IMR-90 (cell line): ENCODE measurements at regions not wholly inside any gene's neighbourhood (a gene's known extent, or its start where the extent isn't known, plus 50 kb on each side); places are given as distances from the start of the nearest gene placed in this dataset.

Source experiments
- ATAC-seq: fragments of 200-7000 bp; cut with Tn5 transposase; 2 replicates; pipeline ENCODE4 v1.9.1; 2020; ENCODE audit warnings: low read depth, mild to moderate bottlenecking, moderate library complexity
- BruUV-seq: library from RNA; stranded (reverse); fragments of 400-500 nt; replicated peaks from 2 replicates; lab custom pipeline; 2021; lab: Mats Ljungman, UMichigan
- CTCF ChIA-PET: fragments of 300-600 bp; formaldehyde crosslinking; extraction: SDS; loops from one replicate; lab custom pipeline; 2021; ENCODE audit warnings: antibody characterized with exemption; lab: Yijun Ruan, JAX
- POLR2A ChIA-PET: fragments of 300-600 bp; sonication (Branson Sonifier 250); formaldehyde crosslinking; loops from one replicate; lab custom pipeline; 2022; ENCODE audit warnings: antibody characterized with exemption; ENCODE audit not compliant: unreplicated experiment; lab: Charles Lee
- DNase-seq: peaks from one replicate; pipeline ENCODE4 v3.0.0; 2013
- H2AFZ ChIP-seq: replicated peaks from 2 replicates; pipeline ENCODE3; 2013; ENCODE audit warnings: low read length, mild to moderate bottlenecking; ENCODE audit not compliant: poor library complexity
- H2AK5ac ChIP-seq: 2 replicates; pipeline ENCODE4 v1.6.1; 2013; ENCODE audit warnings: low read depth, low read length, inconsistent platforms
- H2AK9ac ChIP-seq: replicated peaks from 2 replicates; pipeline ENCODE3; 2013; ENCODE audit warnings: mild to moderate bottlenecking, low read depth, low read length, moderate library complexity; ENCODE audit not compliant: poor library complexity
- H2BK120ac ChIP-seq: 2 replicates; pipeline ENCODE4 v1.6.1; 2013; ENCODE audit warnings: low read depth, low read length, inconsistent platforms
- H2BK15ac ChIP-seq: 3 replicates; pipeline ENCODE4 v1.6.1; 2013; ENCODE audit warnings: low read depth, low read length, inconsistent platforms
- H2BK20ac ChIP-seq: 2 replicates; pipeline ENCODE4 v1.6.1; 2013; ENCODE audit warnings: low read depth, mild to moderate bottlenecking, inconsistent platforms, low read length, moderate library complexity
- H2BK5ac ChIP-seq: 2 replicates; pipeline ENCODE4 v1.6.1; 2013; ENCODE audit warnings: mild to moderate bottlenecking, low read depth, low read length, inconsistent platforms; ENCODE audit not compliant: poor library complexity, severe bottlenecking
- H3K14ac ChIP-seq: replicated peaks from 2 replicates; pipeline ENCODE4 v1.6.1; 2013; ENCODE audit warnings: low read depth, low read length, inconsistent platforms
- H3K18ac ChIP-seq: 2 replicates; pipeline ENCODE4 v1.6.1; 2013; ENCODE audit warnings: low read depth, low read length, control low read depth
- H3K23ac ChIP-seq: 2 replicates; pipeline ENCODE4 v1.6.1; 2013; ENCODE audit warnings: low read depth, low read length, inconsistent platforms
- H3K27ac ChIP-seq: 2 replicates; pipeline ENCODE4 v1.5.1; 2013; ENCODE audit warnings: mild to moderate bottlenecking, control low read depth, low read length; ENCODE audit not compliant: insufficient read depth
- H3K27me3 ChIP-seq: 2 replicates; pipeline ENCODE4 v1.6.1; 2013; ENCODE audit warnings: low read length; ENCODE audit not compliant: control insufficient read depth, insufficient read depth
- H3K36me3 ChIP-seq: 2 replicates; pipeline ENCODE4 v1.6.1; 2013; ENCODE audit warnings: low read length, mixed read lengths; ENCODE audit not compliant: control insufficient read depth, insufficient read depth
- H3K4ac ChIP-seq: 2 replicates; pipeline ENCODE4 v1.6.1; 2013; ENCODE audit warnings: low read depth, low read length, inconsistent platforms
- H3K4me1 ChIP-seq: 2 replicates; pipeline ENCODE4 v1.6.1; 2013; ENCODE audit warnings: low read length, mixed read lengths; ENCODE audit not compliant: control insufficient read depth, insufficient read depth
- H3K4me2 ChIP-seq: 2 replicates; pipeline ENCODE4 v1.6.1; 2013; ENCODE audit warnings: low read depth, mild to moderate bottlenecking, control low read depth, low read length, moderate library complexity
- H3K4me3 ChIP-seq: 2 replicates; pipeline ENCODE4 v1.5.1; 2013; ENCODE audit warnings: low read depth, mild to moderate bottlenecking, control low read depth, low read length, moderate library complexity; ENCODE audit not compliant: insufficient read depth
- H3K56ac ChIP-seq: 2 replicates; pipeline ENCODE4 v1.6.1; 2013; ENCODE audit warnings: low read length, inconsistent platforms; ENCODE audit not compliant: insufficient read depth; ENCODE audit errors: extremely low read depth
- H3K79me1 ChIP-seq, 2 experiments: 2 replicates each; pipeline ENCODE4 v1.6.1; 2013; ENCODE audit warnings: low read length in 2 of 2, inconsistent platforms in 1 of 2, low read depth in 1 of 2
- H3K9ac ChIP-seq: 2 replicates; pipeline ENCODE4 v1.6.1; 2013; ENCODE audit warnings: low read depth, low read length, control low read depth
- H3K9me1 ChIP-seq: 2 replicates; pipeline ENCODE4 v1.6.1; 2013; ENCODE audit warnings: low read length, inconsistent platforms; ENCODE audit not compliant: insufficient read depth
- H3K9me3 ChIP-seq: 2 replicates; pipeline ENCODE4 v1.6.1; 2013; ENCODE audit warnings: low read length; ENCODE audit not compliant: control insufficient read depth, insufficient read depth
- H4K20me1 ChIP-seq: 2 replicates; pipeline ENCODE4 v1.6.1; 2013; ENCODE audit warnings: low read length, inconsistent platforms; ENCODE audit not compliant: insufficient read depth
- H4K5ac ChIP-seq: 2 replicates; pipeline ENCODE4 v1.6.1; 2013; ENCODE audit warnings: mild to moderate bottlenecking, low read depth, low read length, control low read depth
- H4K8ac ChIP-seq, 2 experiments: 2 replicates each; pipeline ENCODE4 v1.6.1; 2013; ENCODE audit warnings: low read depth in 2 of 2, low read length in 2 of 2, control low read depth in 1 of 2, inconsistent platforms in 1 of 2
- H4K91ac ChIP-seq: 2 replicates; pipeline ENCODE4 v1.6.1; 2013; ENCODE audit warnings: low read depth, low read length, inconsistent platforms; ENCODE audit not compliant: insufficient read depth
- BHLHE40 ChIP-seq: fragments of 150-350 bp; IDR thresholded peaks from 2 replicates; pipeline ENCODE4 v1.6.1; 2016; ENCODE audit warnings: mild to moderate bottlenecking, low read depth, low read length
- CEBPB ChIP-seq: IDR thresholded peaks from 2 replicates; pipeline ENCODE4 v1.6.1; 2012; ENCODE audit warnings: low read depth, low read length, improper control_type of control experiment
- FOS ChIP-seq: fragments of 150-350 bp; IDR thresholded peaks from 2 replicates; pipeline ENCODE4 v1.6.1; 2016; ENCODE audit warnings: low read depth, low read length
- MAZ ChIP-seq: IDR thresholded peaks from 2 replicates; pipeline ENCODE4 v1.6.1; 2012; ENCODE audit warnings: low read depth, mild to moderate bottlenecking, low read length, improper control_type of control experiment, moderate library complexity, borderline replicate concordance
- MXI1 ChIP-seq: IDR thresholded peaks from 2 replicates; pipeline ENCODE4 v1.6.1; 2012; ENCODE audit warnings: low read depth, mild to moderate bottlenecking, low read length, moderate library complexity, borderline replicate concordance
- POLR2A ChIP-seq: IDR thresholded peaks from 2 replicates; pipeline ENCODE4 v1.6.1; 2012; ENCODE audit warnings: mild to moderate bottlenecking, low read depth, low read length
- RAD21 ChIP-seq: IDR thresholded peaks from 2 replicates; pipeline ENCODE4 v1.6.1; 2012; ENCODE audit warnings: low read length, improper control_type of control experiment
- RFX5 ChIP-seq: IDR thresholded peaks from 2 replicates; pipeline ENCODE4 v1.8.0; 2012; ENCODE audit warnings: low read depth, mild to moderate bottlenecking, low read length, moderate library complexity
- SMC3 ChIP-seq: fragments of 150-350 bp; IDR thresholded peaks from 2 replicates; pipeline ENCODE4 v1.6.1; 2016; ENCODE audit warnings: low read depth, mild to moderate bottlenecking, antibody characterized with exemption, low read length, moderate library complexity
- whole genome bisulfite sequencing, 2 experiments: methylation state at CpG; one replicate each; pipeline versions ENCODE4 v1.1.5 to v1.1.7; 2013; ENCODE audit warnings: missing lambda C conversion rate in 2 of 2; ENCODE audit not compliant: insufficient read length in 1 of 2; ENCODE audit errors: extremely low coverage in 2 of 2; 5-methylcytosine and 5-hydroxymethylcytosine counted together
- dilution Hi-C: fragments of 300-500 bp; cut with HindIII; formaldehyde crosslinking; loops from one replicate; pipeline ENCODE4 v1.14.3; 2018; ENCODE audit warnings: low sequenced_read_pairs; ENCODE audit not compliant: unreplicated experiment
- in situ Hi-C: fragments of 300-500 bp; cut with MboI; formaldehyde crosslinking; loops from 3 replicates; pipeline ENCODE4 v1.14.3; 2019; ENCODE audit warnings: low sequenced_read_pairs, inconsistent platforms, mixed read lengths
- intact Hi-C: fragments of 100-400 bp; cut with micrococcal nuclease; formaldehyde crosslinking; loops from 2 replicates; pipeline ENCODE4 v1.10.0; 2022
- TF ChIP-seq, protein P1 (sequence below): conservative IDR thresholded peaks from 2 replicates; pipeline ENCODE4 v1.5.1; 2012; ENCODE audit warnings: mild to moderate bottlenecking, low read depth, low read length, improper control_type of control experiment
- TF ChIP-seq, protein P2 (sequence below): fragments of 150-350 bp; IDR thresholded peaks from 2 replicates; pipeline ENCODE4 v1.6.1; 2017; ENCODE audit warnings: mild to moderate bottlenecking, antibody characterized with exemption, low read length, low read depth
- TF ChIP-seq, protein P3 (sequence below): fragments of 150-350 bp; IDR thresholded peaks from 2 replicates; pipeline ENCODE4 v1.6.1; 2016; ENCODE audit warnings: low read depth, mild to moderate bottlenecking, low read length, moderate library complexity, borderline replicate concordance

DNA sequence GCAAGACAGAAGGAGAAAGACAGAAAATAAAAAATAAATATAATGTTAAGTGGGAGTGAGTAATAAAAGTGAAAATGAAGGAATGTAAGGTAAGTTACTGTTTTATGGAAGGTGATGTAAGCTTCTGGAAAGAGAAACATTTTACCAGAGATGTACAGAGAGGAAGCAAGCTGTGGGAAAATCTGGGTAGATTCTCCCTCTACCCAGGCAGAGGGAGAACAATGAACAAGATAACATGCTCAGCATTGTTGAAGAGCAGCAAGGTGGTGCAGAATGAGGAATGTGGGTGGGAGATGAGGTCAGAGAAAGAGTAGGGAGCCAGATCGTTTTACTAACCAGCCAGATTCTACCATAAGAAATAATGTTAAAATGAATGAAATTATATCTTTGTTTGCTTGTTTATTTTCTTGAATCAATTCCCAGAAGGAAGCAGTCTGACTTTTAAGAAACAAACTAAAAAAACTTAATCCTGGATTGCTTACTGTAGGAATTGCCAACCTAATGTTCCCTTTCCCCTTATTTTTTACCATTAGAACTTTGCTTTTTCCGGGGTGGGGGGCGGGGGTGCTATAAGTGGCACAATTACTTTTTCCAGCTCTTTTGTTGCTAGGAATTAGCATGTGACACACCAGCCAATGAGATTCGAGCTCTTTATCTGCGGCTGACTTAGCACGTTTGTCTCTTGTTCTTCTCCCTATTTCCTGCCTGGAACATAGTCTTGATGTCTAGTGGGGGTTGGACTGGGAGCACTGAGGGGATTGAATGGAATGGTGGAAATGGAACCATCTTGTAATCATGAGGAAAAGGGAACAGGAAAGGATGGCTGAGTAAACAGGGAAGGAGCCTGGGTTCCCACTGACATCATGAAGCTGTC, 356.7 kb downstream of the TMEM167A start (continued):
- TF ChIP-seq POLR2A, result no peak

DNA sequence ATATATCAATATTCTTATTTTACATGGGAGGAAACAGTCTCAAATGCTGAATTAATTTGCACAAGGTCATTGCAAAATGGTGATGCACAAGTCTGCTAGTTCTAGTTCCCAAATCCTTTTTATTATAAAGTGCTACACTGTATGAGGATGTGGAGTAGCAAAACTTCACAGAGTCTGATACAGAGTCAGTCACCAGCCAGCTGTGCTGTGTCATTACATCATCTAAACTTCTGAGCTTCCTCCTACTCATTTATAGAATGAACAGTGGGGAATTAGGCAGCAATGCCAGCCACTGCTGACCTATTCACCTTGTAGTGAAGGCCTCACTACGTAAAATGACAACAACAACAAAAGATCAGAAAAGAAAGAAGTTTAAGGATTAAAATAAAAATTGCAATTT, 357.8 kb downstream of the TMEM167A start:
- Histone ChIP-seq H2BK5ac (no peak overlapping the region), H4K8ac (no peak overlapping the region), H3K23ac (no peak overlapping the region), H3K4me3 (no peak overlapping the region), H3K79me1 (no peaks in the 10 kb centered on the region), H3K27me3 (no peaks in the 10 kb centered on the region; the same call in 1 of the 2 replicates), H2BK120ac (no peak overlapping the region), H3K14ac (no peak overlapping the region), H2BK20ac (no peak overlapping the region), H3K9me1 (no peaks in the 10 kb centered on the region), H3K9me3 (no peaks in the 10 kb centered on the region), H4K5ac (no peak overlapping the region), H3K4ac (no peak overlapping the region), H3K27ac (no peak overlapping the region), H3K18ac (no peak overlapping the region), H3K4me2 (no peak overlapping the region), H3K4me1 (no peaks in the 10 kb centered on the region), H3K36me3 (no peaks in the 10 kb centered on the region), H2AFZ (no peak overlapping the region), H2BK15ac (no peak overlapping the region), H2AK9ac (no peak overlapping the region), H2AK5ac (no peak overlapping the region), H4K91ac (no peak overlapping the region), H4K20me1 (no peaks in the 10 kb centered on the region), H3K56ac (no peak overlapping the region), H3K9ac (no peak overlapping the region)
- BruUV-seq, result no TSS peak
- in situ Hi-C loops, result no loop called here
- no CpG with 5 or more reads among the region's 1 CpG for WGBS, 2 experiments
- peak; percentile 2 for DNase-seq
- ChIA-PET POLR2A (no interaction called here), CTCF (no interaction called here)
- intact Hi-C loops, result no loop called here
- TF ChIP-seq MAZ (no peak), CEBPB (no peak), MXI1 (no peak), RFX5 (no peak), RAD21 (no peak), BHLHE40 (no peak), SMC3 (no peak), FOS (no peak)
- TF ChIP-seq, protein P1, sequence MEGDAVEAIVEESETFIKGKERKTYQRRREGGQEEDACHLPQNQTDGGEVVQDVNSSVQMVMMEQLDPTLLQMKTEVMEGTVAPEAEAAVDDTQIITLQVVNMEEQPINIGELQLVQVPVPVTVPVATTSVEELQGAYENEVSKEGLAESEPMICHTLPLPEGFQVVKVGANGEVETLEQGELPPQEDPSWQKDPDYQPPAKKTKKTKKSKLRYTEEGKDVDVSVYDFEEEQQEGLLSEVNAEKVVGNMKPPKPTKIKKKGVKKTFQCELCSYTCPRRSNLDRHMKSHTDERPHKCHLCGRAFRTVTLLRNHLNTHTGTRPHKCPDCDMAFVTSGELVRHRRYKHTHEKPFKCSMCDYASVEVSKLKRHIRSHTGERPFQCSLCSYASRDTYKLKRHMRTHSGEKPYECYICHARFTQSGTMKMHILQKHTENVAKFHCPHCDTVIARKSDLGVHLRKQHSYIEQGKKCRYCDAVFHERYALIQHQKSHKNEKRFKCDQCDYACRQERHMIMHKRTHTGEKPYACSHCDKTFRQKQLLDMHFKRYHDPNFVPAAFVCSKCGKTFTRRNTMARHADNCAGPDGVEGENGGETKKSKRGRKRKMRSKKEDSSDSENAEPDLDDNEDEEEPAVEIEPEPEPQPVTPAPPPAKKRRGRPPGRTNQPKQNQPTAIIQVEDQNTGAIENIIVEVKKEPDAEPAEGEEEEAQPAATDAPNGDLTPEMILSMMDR, result no peak
- TF ChIP-seq, protein P2, sequence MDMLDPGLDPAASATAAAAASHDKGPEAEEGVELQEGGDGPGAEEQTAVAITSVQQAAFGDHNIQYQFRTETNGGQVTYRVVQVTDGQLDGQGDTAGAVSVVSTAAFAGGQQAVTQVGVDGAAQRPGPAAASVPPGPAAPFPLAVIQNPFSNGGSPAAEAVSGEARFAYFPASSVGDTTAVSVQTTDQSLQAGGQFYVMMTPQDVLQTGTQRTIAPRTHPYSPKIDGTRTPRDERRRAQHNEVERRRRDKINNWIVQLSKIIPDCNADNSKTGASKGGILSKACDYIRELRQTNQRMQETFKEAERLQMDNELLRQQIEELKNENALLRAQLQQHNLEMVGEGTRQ, result no peak
- TF ChIP-seq, protein P3, sequence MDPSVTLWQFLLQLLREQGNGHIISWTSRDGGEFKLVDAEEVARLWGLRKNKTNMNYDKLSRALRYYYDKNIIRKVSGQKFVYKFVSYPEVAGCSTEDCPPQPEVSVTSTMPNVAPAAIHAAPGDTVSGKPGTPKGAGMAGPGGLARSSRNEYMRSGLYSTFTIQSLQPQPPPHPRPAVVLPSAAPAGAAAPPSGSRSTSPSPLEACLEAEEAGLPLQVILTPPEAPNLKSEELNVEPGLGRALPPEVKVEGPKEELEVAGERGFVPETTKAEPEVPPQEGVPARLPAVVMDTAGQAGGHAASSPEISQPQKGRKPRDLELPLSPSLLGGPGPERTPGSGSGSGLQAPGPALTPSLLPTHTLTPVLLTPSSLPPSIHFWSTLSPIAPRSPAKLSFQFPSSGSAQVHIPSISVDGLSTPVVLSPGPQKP, result no peak
- ATAC-seq, result peak; percentile 21; the same call in 1 of the 2 replicates
- dilution Hi-C loops, result no loop called here
